Kidney (tissue), 13 donors: ENCODE measurements at regions not wholly inside any gene's neighbourhood (a gene's known extent, or its start where the extent isn't known, plus 50 kb on each side); places are given as distances from the start of the nearest gene placed in this dataset.

Experiments used
- DNase-seq, 5 donors: peaks; one replicate each; pipeline ENCODE4 v3.0.0-alpha.2; 2013 to 2020
- FAIRE-seq: peaks from 2 replicates; lab custom pipeline; 2012; peaks lifted over from hg19 to GRCh38; lab: Jason Lieb, UNC
- H3K27ac ChIP-seq, 2 donors: one replicate each; pipeline ENCODE4 v1.7.0; 2013; ENCODE audit warnings: low read depth in 2 of 2, low read length in 2 of 2, inconsistent platforms in 1 of 2
- H3K27me3 ChIP-seq: one replicate; pipeline ENCODE4 v1.7.1; 2013; ENCODE audit warnings: low read length, inconsistent platforms; ENCODE audit not compliant: control insufficient read depth, insufficient read depth
- H3K36me3 ChIP-seq, 3 donors: one replicate each; pipeline versions ENCODE4 v1.7.0 to v1.7.1; 2013; ENCODE audit warnings: low read length in 3 of 3, control low read depth in 1 of 3, inconsistent platforms in 1 of 3; ENCODE audit not compliant: insufficient read depth in 3 of 3, control insufficient read depth in 2 of 3
- H3K4me1 ChIP-seq, 3 donors: one replicate each; pipeline versions ENCODE4 v1.7.0 to v1.7.1; 2013; ENCODE audit warnings: low read length in 3 of 3, inconsistent platforms in 1 of 3, low read depth in 1 of 3; ENCODE audit not compliant: control insufficient read depth in 2 of 3, insufficient read depth in 2 of 3
- H3K4me3 ChIP-seq, 3 donors: one replicate each; pipeline versions ENCODE4 v1.7.0 to v1.8.1; 2013; ENCODE audit warnings: low read length in 3 of 3, control low read depth in 1 of 3, inconsistent platforms in 1 of 3
- H3K9ac ChIP-seq, 3 donors: one replicate each; pipeline versions ENCODE4 v1.7.0 to v1.7.1; 2013; ENCODE audit warnings: low read length in 3 of 3, control low read depth in 1 of 3, inconsistent platforms in 1 of 3
- H3K9me3 ChIP-seq, 3 donors: one replicate each; pipeline versions ENCODE4 v1.7.0 to v1.7.1; 2013; ENCODE audit warnings: low read length in 3 of 3, control low read depth in 1 of 3, inconsistent platforms in 1 of 3; ENCODE audit not compliant: control insufficient read depth in 2 of 3, insufficient read depth in 1 of 3
- CTCF ChIP-seq: IDR thresholded peaks from 3 replicates; pipeline ENCODE4 v1.5.1; 2012; ENCODE audit warnings: mild to moderate bottlenecking, moderate library complexity, borderline replicate concordance; ENCODE audit not compliant: insufficient read depth; ENCODE audit errors: extremely low read depth
- intact Hi-C: fragments of 100-400 bp; cut with DNase I; formaldehyde crosslinking; loops from one replicate; pipeline ENCODE4 v1.11.1; 2022
- donor health status: control.
- donor health status: control.
- donor health status: control.
- donor health status: control.
- donor health status: control.
- donor health status: DM: yes; HTN: yes; CAD: no.
- donor health status: Normal renal cell carcinoma (clear cell type).

- no peaks in the 10 kb centered on the region for H3K36me3 ChIP-seq
- FAIRE-seq, result no peak
- intact Hi-C loops, result no loop called here
- no peaks in the 10 kb centered on the region for H3K27me3 ChIP-seq
- TF ChIP-seq CTCF, result no peak
- no peak overlapping the region for H3K4me3 ChIP-seq
- H3K4me1 ChIP-seq, result peaks cover 0 to 2% (median 0%) of the 10 kb centered on the region in 3 donors
- DNase-seq, result peak in 3 of 5 donors; percentile 44 to 71 (median 48)
- H3K9ac ChIP-seq, result no peak overlapping the region
- no peaks in the 10 kb centered on the region for H3K9me3 ChIP-seq
- H3K27ac ChIP-seq, result no peak overlapping the region
These were observed 54.6 kb upstream of the ACTRT2 start for GRCh38 chr1:2966449-2967328.

- H3K36me3 ChIP-seq, result no peaks in the 10 kb centered on the region
- no peak overlapping the region for H3K4me3 ChIP-seq
- TF ChIP-seq CTCF, result no peak
- DNase-seq, result peak in 2 of 5 donors; percentile 37 to 60
- no peaks in the 10 kb centered on the region for H3K27me3 ChIP-seq
- H3K9ac ChIP-seq, result no peak overlapping the region
- intact Hi-C loops, result no loop called here
- peaks cover 0 to 2% (median 0%) of the 10 kb centered on the region in 3 donors for H3K4me1 ChIP-seq
- H3K27ac ChIP-seq, result no peak overlapping the region
- no peaks in the 10 kb centered on the region for H3K9me3 ChIP-seq
- FAIRE-seq, result no peak
These were observed 53.9 kb upstream of the ACTRT2 start for GRCh38 chr1:2967329-2967725.

- Histone ChIP-seq H3K27me3 (no peaks in the 10 kb centered on the region), H3K4me3 (no peak overlapping the region), H3K9me3 (no peaks in the 10 kb centered on the region), H3K27ac (no peak overlapping the region), H3K4me1 (peaks cover 0 to 2% (median 0%) of the 10 kb centered on the region in 3 donors), H3K36me3 (no peaks in the 10 kb centered on the region), H3K9ac (no peak overlapping the region)
- intact Hi-C loops, result no loop called here
- FAIRE-seq (no peak), DNase-seq (peak in 2 of 5 donors; percentile 18 to 39)
- no peak for TF ChIP-seq CTCF
These were observed 53.4 kb upstream of the ACTRT2 start for GRCh38 chr1:2967881-2968280.
